ENCODE measurements at regions not wholly inside any gene's neighbourhood (a gene's known extent, or its start where the extent isn't known, plus 50 kb on each side); places are given as distances from the start of the nearest gene placed in this dataset.
"Not testable (repeated sequence)": the region's sequence is repeated elsewhere in the genome, so short reads cannot be mapped to it uniquely, and the experiment has no call there.

DNA sequence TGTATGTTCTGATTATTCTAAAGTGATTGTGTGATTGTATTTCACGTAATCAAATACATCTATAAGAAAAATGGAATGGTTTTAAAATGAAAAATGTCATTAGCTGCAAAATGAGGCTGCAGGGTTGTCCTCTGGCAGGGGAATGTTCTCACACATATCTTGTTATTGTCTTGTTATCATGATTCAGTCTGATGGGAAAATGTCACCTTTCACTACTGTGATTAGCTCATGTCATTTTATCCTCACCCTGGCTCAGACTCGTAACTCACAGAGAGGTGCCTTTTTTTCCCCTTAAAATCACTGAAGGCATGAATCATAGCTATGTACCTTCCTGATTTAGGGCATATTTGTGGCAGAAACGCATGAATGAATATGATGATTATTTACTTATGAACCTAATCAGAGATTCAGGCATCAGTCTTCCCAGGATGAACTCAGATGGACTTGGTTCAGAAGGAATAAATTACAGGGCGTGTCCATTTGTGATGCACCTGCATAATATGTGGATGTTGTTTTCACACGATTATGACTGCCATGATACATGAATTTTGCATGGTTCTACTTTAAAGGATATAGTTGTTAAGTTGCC, 1339.2 kb downstream of the AACS start:
- no peak for DNase-seq

DNA sequence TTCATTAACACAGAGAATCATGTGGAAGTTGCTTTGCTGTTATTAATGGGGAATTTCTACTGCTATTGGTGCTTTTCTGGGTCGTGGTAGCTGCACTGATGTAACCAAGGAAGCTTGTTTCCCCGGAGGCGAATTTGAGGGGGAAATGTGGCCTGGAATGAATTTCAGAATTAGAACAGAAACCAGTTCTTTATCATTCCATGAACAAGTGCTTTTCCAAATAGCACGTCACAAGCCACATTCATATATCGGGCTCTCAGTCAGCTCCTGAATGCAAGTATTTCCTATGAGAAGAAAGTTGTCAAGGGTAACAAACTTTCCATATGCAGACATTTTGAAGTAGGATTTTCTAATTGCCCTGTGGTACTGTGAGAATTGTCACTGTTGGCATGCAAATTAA, 1353.2 kb downstream of the AACS start:
- no peak for DNase-seq

DNA sequence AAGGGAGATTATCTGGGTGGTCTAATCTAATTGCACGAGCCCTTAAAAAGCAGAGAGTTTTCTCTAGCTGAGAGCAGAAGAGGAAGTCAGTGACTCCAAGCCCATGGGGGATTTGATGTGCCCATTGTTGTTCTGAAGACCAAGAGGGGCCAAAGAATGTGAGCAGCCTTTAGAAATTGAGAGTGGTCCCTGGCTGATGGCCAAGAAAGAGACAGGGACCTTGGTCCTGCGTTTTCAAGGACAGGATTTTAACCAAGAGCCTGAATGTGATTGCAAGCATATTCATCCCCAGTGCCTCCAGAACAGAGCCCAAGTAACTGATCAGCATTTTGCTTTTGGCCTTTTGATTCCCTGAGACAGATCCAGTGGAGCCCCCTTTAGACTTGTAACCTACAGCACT, 1353.9 kb downstream of the AACS start:
- no peak for DNase-seq

DNA sequence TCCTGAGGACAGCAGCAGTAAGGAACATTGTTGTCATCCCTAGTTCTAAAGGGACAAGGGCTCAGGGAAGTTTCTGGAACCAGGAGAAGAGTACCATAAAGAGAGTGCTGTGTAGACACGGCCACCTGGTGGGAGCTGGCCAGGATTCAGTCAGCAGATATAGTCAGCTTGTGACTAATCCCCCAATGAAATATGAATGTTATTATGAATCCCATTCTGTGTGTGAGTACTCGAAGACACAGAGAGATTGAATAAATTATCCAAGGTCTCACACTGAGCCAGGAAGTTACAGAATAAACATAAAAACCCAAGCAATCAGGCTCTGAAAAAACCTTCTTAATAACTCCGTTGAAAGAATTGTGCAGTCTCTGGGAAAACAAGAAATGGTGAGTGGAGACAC, 1359.5 kb downstream of the AACS start:
- no peak for DNase-seq

DNA sequence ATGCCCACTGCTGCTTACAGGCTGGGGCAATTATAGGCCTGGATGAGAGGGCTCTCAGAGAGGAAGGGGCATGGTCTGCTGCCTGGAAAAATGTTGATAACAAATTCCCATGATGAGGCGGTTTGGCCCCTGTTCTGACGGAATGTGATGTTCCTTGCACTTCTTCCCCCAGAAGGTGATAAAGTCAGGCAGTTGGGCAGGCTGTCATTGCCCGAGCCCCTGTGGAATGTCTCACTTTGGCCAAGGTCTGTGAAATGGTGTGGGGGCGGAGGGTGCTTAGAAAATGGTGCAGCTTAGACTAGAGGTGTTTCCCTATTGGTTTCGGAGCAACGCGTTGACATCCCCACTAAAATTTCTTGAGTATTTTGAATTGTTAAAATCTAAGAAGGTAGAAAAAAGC, 1360.0 kb downstream of the AACS start:
- DNase-seq = no peak

DNA sequence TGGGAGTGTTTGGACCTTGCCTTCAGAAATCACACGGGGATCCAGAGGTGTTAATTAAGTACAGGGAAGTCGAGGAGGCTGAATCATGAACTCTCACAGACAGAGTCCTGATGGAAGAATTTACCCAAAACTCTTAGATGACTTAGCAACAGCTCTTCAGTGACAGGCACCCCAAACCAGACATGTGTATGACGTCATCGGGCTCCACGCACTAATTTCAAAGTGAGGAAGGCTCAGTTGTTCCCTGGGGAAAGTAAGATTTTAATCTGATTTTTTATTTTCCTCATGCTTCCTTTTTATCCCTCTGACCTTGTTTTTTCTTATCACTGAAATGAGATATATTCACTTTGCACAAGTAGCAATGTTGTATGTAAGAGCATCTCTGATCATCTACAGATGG, 1363.5 kb downstream of the AACS start:
- no peak for DNase-seq

DNA sequence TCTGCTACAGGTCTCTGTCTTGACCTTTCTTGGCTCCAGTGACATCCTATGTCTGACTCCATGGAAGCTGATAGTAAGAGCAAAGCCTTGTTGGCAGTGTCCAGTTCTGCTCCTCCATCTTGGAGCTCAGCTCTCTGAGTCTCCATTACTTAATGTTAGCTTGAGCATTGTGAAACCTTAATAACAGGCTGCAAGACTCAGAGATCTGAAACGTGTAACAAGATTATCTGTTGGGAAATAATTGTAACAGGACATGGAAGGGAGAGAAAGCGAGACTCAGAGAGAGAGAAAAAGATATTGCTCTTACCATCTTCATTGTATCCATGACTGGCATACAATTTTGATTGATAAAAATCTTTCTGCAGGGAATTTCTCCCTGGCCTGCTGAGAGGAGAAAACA, 1365.7 kb downstream of the AACS start:
- no peak for DNase-seq

DNA sequence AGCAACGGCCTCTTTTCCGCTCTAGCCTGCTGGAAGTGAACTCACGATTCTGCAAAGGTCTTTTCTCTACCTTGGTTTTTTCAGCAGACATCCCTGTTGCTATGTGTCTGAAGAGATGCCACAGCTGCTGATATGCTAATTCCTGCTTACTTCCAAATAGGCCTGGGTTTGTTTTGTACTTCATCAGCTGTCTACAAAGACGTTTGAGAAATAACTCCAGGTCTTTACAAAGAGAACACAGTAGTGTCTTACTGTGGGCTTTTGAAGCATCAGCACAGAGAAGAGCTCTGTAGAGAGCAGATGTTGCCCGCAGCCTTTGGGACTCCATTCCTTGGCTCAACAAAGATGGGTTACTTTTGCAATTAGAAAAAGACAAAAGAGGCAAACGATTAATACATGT, 1366.5 kb downstream of the AACS start:
- DNase-seq = no peak

DNA sequence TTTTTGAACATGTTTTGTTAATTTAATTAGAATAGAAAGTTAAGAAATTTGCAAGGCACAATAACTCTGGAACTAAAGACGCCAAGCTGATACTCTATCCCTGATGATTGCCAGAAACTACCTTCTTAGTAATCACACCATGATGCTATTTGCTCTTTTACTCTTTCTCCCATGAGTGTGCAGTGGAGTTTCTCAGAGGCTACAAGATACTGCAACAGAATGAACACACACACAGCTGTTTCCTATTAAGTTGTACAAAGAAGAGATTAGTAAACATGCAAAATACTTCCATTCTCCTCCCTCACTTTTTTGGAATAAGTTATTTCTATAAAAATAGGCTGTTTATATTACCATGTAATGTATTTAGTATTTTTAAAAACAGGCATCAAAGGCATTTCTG, 1367.5 kb downstream of the AACS start:
- DNase-seq = no peak

DNA sequence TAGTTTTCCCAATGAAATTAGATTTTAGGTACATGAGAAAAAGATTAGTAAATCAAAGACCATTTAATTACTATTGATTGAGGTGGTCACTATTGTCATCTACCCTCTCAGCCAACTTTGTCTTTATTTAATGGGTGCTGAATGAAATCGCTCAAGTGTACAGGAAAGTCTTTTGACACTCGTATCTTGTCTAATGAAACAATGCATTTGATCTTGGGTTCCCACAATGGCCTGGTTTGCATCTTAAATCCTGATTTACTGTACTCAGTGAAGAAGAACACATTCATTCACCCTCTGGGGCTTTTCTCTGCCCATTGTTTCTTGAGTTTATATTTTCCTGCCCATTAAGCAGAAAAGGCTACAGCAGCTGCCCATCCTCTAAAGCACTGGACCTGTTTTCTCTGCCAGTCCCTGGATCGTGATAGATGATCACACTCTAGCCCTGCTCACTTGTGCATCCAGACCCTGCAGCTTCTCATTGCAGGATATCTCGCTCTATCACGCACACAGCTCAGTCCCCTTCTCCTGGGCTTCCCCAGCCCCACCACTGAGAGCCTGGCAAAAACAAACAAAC, 1369.3 kb downstream of the AACS start:
- DNase-seq = no peak

DNA sequence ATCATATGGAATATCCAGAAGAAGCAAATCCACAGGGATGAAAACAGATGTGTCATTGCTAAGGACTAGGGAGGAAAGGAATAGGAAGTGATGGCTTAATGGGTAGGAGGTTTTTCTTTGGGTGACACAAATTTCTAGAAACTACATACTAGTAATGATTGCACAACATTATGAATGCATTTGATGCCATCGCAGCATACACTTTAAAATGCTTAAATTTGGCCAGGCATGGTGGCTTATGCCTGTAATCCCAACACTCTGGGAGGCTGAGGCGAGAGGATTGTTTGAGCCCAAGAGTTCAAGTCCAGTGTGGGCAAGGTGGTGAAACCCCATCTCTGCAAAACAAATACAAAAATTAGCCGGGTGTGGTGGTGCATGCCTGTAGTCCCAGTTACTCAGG, 1370.8 kb downstream of the AACS start:
- DNase-seq = no peak

DNA sequence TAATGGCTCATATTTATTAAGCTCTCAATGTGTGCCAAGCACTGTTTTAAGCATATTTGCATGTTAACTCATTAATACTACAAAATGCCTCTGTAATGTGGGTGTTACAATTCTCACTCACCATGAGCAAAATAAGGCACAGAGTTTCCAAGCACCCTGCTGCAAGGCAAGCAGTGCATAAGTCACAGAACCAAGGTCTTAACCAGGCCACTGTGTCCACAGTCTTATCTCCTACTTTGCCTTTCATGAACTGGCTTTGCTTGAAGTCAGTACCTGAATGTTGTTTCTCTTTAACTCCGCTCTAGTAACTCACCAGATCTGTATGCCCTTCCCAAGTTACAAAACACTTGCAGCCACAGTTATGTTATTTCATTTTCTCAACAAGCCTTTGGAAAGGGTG, 1372.7 kb downstream of the AACS start:
- no peak for DNase-seq

DNA sequence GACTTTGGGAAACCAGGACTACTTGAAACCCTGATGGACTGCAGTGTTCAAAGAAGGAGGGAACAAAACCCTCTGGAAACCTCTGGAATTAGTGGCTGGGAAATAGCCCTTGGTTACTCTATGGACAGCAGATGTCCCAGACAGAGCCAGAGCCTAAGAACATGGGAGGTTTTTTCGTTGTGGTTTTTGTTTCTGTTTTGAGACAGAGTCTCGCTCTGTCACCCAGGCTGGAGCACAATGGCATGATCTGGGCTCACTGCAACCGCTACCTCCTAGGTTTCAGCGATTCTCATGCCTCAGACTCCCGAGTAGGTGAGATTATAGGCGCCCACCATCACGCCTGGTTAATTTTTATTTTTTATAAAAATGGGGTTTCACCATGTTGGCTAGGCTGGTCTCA, 1378.7 kb downstream of the AACS start:
- no peak for DNase-seq

DNA sequence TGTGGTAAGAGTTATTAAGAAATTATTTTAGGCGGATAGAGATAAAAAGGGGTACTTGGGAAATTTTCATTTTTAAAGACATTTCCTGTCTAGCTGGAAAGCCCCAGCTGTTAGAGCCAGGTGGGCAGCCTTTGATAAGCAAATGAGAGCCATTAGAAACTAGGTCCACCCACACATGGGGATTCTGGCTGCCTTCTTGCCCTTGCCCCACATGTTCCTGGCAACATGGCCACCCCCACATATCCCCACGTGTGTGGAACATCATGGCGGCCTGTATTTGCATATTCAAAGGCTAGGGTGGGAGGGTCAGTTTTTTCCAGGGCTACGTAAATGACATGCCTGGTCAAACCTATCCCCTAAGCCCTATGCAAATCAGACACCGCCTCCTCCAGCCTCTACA, 1382.1 kb downstream of the AACS start:
- no peak for DNase-seq

DNA sequence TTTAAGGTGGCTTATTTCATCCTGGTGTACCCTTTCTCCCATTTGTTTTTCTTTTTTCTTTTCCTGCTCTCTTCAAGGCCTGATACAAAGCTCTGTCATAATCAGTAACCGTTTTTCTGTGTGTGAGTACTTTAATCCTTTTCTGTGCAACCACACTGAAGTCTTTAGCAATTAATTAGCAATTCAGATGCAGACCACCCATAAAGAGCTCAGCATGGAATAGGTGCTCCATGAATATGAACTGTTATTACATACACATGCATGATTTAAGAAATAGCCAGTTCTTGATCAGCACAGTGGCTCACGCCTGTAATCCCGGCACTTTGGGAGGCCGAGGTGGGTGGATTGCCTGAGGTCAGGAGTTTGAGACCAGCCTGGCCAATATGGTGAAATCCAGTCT, 1386.6 kb downstream of the AACS start:
- DNase-seq = no peak

DNA sequence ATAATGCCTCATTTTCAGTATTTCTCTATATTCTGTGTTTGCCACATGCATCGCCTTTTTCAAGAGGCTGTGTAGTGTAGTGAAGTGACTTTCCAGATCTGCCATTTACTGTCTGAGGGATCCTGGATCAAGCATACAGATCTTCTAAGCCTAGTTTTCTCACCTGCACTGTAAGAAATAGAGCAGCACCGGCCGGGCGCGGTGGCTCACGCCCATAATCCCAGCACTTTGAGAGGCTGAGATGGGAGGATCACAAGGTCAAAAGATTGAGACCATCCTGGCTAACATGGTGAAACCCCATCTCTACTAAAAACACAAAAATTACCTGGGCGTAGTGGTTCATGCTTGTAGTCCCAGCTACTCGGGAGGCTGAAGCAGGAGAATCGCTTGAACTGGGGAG, 1387.5 kb downstream of the AACS start:
- DNase-seq = not testable (repeated sequence)

DNA sequence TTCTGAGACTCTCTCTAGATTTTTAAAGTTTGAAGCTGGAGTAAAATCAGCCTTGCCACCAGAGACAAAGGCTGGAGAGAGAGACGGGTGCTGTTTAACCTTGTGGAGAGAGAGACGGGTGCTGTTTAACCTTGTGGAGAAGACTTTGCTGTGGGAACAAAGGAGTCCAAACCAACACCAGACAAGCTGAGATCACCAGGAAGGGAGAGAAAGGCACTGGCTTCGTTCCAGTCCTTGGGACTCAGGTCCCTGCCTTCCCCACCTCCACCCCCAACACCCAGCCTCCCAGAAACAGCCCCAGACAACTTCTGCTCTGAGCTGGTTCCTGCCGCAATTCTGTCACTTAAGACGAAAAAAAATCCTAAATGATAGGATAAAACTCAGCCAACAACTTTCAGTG, 1389.3 kb downstream of the AACS start:
- no peak for DNase-seq

DNA sequence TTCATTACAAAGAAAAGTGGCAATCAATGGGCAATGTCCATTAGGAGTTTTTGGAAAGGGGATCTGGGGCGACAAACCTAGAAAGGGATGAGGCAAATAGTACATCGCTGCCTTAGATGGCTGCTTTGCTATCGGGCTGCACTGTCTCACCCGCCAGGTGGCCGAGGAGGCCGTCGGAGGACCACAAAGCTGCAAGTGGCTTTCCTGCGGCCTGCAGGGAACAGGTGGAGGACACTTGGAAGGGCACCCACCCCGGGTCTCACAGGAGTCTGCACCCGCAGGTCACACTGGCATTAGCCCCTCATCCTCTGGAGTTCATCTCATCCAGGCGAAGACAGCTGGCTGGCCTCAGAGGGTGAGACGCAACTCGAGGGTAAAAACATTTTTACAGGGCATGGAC, 1392.5 kb downstream of the AACS start:
- DNase-seq = no peak

DNA sequence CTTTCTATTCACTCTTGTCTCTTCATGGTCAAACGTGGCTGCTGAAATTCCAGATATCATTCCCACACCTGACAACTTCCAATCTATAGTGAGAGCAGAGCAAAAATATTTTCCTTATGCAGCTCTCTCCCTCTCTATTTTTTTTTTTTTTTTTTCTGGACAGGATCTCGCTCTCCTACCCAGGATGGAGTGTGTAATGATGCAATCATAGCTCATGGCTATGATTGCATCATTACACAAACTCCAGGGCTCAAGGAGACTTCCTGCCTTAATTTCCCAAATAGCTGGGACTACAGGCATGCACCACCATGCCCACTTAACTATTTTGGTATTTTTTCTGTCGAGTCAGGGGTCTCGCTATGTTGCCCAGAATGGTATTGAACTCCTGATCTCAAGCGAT, 1398.9 kb downstream of the AACS start:
- DNase-seq = no peak

DNA sequence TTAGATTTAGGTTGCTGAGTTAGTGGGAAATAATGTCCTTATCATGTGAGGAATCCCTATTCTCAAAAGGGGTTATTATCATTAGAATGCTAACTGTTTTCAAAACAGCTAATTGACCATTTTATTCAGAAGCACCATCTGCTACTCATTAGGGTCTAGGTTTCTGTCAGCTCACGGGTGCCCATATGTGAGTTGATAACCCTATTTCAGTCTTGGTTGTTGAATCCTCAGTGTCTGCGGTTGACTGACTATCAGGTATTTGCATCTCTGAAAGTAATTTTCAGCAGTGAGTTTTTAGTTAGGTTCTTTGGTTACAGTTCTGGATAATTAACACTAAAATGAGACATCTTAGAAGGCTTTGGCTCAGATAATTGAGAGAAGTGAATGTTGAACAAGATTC, 1404.0 kb downstream of the AACS start:
- no peak for DNase-seq

DNA sequence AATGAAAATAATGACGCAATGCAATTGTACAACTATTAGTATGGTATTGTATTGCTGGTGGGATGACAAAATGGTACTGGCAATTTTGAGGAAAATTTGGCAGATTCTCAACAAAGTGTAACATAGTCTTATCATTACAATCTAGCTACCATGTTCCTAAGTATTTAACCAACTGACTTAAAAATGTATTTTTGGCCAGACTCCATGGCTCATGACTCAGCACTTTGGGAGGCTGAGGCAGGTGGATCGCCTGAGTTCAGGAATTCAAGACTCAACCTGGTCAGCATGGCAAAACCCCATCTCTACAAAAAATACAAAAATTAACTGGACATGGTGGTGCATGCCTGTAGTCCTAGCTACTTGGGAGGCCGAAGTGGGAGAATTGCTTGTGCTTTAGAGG, 1409.5 kb downstream of the AACS start:
- no peak for DNase-seq

DNA sequence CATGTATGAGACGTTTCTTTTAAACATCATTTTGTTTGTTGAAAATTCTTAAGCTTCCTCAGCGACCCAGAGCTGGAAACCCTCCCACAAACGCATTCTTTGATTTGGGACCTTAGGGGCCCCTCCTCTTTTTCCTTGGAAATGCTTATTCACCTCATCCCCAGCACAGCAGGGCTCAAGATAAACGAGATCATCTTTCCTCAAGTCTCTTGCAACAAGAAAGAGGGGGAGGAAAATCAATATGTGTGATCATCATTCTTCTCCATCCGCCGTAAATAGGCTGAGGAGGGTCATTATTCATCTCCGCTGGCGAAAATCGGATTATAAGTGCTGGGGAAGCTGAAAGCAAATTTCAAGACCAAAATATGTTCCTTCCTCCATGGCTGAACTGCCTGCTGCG, 1415.2 kb downstream of the AACS start:
- no peak for DNase-seq

DNA sequence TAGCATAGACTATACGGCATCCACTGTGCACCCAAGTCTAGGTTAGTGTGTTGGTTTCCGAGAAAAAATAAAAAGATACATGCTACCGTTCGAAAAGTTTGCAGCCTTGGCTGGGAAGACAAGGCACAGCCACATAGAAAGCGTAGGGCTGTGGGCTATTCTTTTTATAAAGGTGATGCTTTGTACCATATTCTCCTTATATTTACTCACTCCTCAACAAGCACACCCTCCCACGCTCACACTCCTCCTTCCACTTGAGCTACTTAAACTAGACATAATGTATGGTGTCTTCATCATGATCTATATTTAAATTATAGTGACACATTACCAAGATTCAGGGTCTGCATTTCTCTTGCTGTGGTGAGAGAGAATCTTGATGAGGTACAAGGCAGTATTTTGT, 1416.5 kb downstream of the AACS start:
- no peak for DNase-seq

DNA sequence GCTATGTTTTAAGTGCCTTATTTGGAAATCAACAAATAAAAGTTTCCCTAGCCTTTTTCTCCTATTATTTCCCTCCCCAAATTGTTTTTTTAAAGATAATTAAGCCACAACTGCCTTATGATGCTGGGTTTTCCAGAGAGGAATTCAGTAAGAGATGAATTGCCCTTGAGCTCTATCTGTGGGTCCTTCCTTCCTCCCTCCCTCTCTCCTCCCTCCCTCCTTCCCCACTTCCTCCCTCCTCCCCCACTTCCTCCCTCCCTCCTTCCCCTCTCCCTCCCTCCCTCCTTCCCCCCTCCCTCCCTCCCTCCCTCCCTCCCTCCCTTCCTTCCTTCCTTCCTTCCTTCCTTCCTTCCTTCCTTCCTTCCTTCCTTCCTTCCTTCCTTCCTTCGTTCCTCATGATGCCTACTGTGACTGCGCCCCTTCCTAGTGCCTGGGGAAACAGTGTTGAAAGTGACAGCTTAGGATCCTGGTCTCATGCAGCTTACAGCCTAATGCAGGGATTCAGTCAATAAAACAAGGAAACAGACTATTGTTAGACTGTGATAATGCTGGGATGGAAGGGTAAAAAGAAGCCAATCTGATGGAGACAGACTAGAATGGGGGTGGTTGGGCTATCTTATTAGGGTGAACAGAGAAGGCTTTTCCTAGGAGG, 1417.1 kb downstream of the AACS start:
- DNase-seq = no peak
